ENCODE measurements at regions not wholly inside any gene's neighbourhood (a gene's known extent, or its start where the extent isn't known, plus 50 kb on each side); places are given as distances from the start of the nearest gene placed in this dataset.

GRCh38 chr1:238833919-238834318 is 552.4 kb upstream of the CHRM3 start:
- TF ChIP-seq POLR2A (IDR thresholded peaks at IDR 0.05) (no peak), CTCF (IDR thresholded peaks at IDR 0.05) (no peak), EP300 (IDR thresholded peaks at IDR 0.05) (no peak), POLR2AphosphoS5 (IDR thresholded peaks at IDR 0.05) (no peak)

Measured in upper lobe of left lung (tissue), 4 donors.